Neural cell (in vitro differentiated cells): ENCODE measurements at regions not wholly inside any gene's neighbourhood (a gene's known extent, or its start where the extent isn't known, plus 50 kb on each side); places are given as distances from the start of the nearest gene placed in this dataset.

Experiments used
- H2AFZ ChIP-seq: fragments of 200-600, 300-800 bp; sonication (generic), shearing (Covaris generic); 2 replicates; pipeline ENCODE4 v1.6.0; 2014; ENCODE audit warnings: low read depth, mild to moderate bottlenecking, antibody characterized with exemption, low read length, moderate library complexity
- H3F3A ChIP-seq: fragments of 200-600 bp; shearing (Covaris generic); 2 replicates; pipeline ENCODE4 v1.6.1; 2016; ENCODE audit warnings: mild to moderate bottlenecking, moderate library complexity, mixed read lengths, antibody characterized with exemption, low read length; ENCODE audit not compliant: insufficient read depth, poor library complexity, severe bottlenecking
- H3K27ac ChIP-seq: fragments of 200-600, 300-800 bp; sonication (generic), shearing (Covaris generic); 2 replicates; pipeline ENCODE4 v1.5.1; 2014; ENCODE audit warnings: mild to moderate bottlenecking, low read length, moderate library complexity
- H3K27me3 ChIP-seq: fragments of 300-800, 200-600 bp; sonication (generic), shearing (Covaris generic); 2 replicates; pipeline ENCODE4 v1.6.0; 2014; ENCODE audit warnings: mild to moderate bottlenecking, low read depth, low read length, moderate library complexity; ENCODE audit not compliant: insufficient read depth
- H3K36me3 ChIP-seq: fragments of 300-800, 200-600 bp; sonication (generic), shearing (Covaris generic); 2 replicates; pipeline ENCODE4 v1.5.1; 2014; ENCODE audit warnings: mild to moderate bottlenecking, antibody characterized with exemption, low read length, moderate library complexity; ENCODE audit not compliant: insufficient read depth
- H3K4me2 ChIP-seq: fragments of 300-800, 200-600 bp; sonication (generic), shearing (Covaris generic); 2 replicates; pipeline ENCODE4 v1.6.0; 2014; ENCODE audit warnings: mild to moderate bottlenecking, low read length
- H3K4me3 ChIP-seq: fragments of 300-800, 200-600 bp; sonication (generic), shearing (Covaris generic); 2 replicates; pipeline ENCODE4 v1.5.1; 2014; ENCODE audit warnings: mild to moderate bottlenecking, low read length, moderate library complexity
- H3K79me2 ChIP-seq: fragments of 200-600 bp; shearing (Covaris generic); replicated peaks from 2 replicates; pipeline ENCODE4 v1.6.0; 2014; ENCODE audit warnings: mild to moderate bottlenecking, low read length, moderate library complexity; ENCODE audit not compliant: insufficient read depth
- H3K9ac ChIP-seq: fragments of 300-800, 200-600 bp; sonication (generic), shearing (Covaris generic); 2 replicates; pipeline ENCODE4 v1.6.1; 2016; ENCODE audit warnings: mild to moderate bottlenecking, low read length, mixed read lengths
- H3K9me2 ChIP-seq: fragments of 200-600 bp; shearing (Covaris generic); 2 replicates; pipeline ENCODE4 v1.6.1; 2016; ENCODE audit warnings: mild to moderate bottlenecking, low read length, mixed read lengths; ENCODE audit not compliant: insufficient read depth
- H3K9me3 ChIP-seq: fragments of 200-600, 300-800 bp; sonication (generic), shearing (Covaris generic); 2 replicates; pipeline ENCODE4 v1.6.1; 2016; ENCODE audit warnings: mild to moderate bottlenecking, mixed run types, low read length, moderate library complexity, mixed read lengths
- H4K20me1 ChIP-seq: fragments of 200-600 bp; shearing (Covaris generic); 2 replicates; pipeline ENCODE4 v1.6.1; 2016; ENCODE audit warnings: mild to moderate bottlenecking, mixed run types; ENCODE audit not compliant: insufficient read depth
- CTCF ChIP-seq: fragments of 450-650 bp; IDR thresholded peaks from 2 replicates; pipeline ENCODE4 v1.5.1; 2014; ENCODE audit warnings: antibody characterized with exemption, mild to moderate bottlenecking, moderate library complexity; ENCODE audit not compliant: poor library complexity, severe bottlenecking
- EP300 ChIP-seq: fragments of 450-650 bp; conservative IDR thresholded peaks from 2 replicates; pipeline ENCODE4 v1.6.1; 2014; ENCODE audit warnings: antibody characterized with exemption, mild to moderate bottlenecking, moderate library complexity; ENCODE audit not compliant: poor library complexity, severe bottlenecking
- EZH2 ChIP-seq: fragments of 200-600, 300-800 bp; shearing (Covaris generic), sonication (generic); IDR thresholded peaks from 2 replicates; pipeline ENCODE4 v1.6.1; 2014; ENCODE audit warnings: antibody characterized with exemption, low read length, borderline replicate concordance, mild to moderate bottlenecking; ENCODE audit not compliant: insufficient read depth, poor library complexity, severe bottlenecking
- MXI1 ChIP-seq: fragments of 450-650 bp; conservative IDR thresholded peaks from 2 replicates; pipeline ENCODE4 v1.6.1; 2014; ENCODE audit warnings: antibody characterized with exemption, mild to moderate bottlenecking; ENCODE audit not compliant: poor library complexity, severe bottlenecking
- POLR2AphosphoS5 ChIP-seq: IDR thresholded peaks from 2 replicates; pipeline ENCODE4 v1.6.1; 2012
- RAD21 ChIP-seq: fragments of 450-650 bp; conservative IDR thresholded peaks from 2 replicates; pipeline ENCODE4 v1.6.1; 2014; ENCODE audit warnings: antibody characterized with exemption, mild to moderate bottlenecking, moderate library complexity
- SMC3 ChIP-seq: fragments of 450-650 bp; conservative IDR thresholded peaks from 2 replicates; pipeline ENCODE4 v1.6.1; 2014; ENCODE audit warnings: antibody characterized with exemption, mild to moderate bottlenecking, moderate library complexity; ENCODE audit not compliant: poor library complexity
- TAF1 ChIP-seq: IDR thresholded peaks from 2 replicates; pipeline ENCODE4 v1.6.1; 2012; ENCODE audit warnings: low read depth
- TF ChIP-seq, protein P1 (sequence below): IDR thresholded peaks from 2 replicates; pipeline ENCODE4 v1.6.1; 2012; ENCODE audit warnings: borderline replicate concordance

DNA sequence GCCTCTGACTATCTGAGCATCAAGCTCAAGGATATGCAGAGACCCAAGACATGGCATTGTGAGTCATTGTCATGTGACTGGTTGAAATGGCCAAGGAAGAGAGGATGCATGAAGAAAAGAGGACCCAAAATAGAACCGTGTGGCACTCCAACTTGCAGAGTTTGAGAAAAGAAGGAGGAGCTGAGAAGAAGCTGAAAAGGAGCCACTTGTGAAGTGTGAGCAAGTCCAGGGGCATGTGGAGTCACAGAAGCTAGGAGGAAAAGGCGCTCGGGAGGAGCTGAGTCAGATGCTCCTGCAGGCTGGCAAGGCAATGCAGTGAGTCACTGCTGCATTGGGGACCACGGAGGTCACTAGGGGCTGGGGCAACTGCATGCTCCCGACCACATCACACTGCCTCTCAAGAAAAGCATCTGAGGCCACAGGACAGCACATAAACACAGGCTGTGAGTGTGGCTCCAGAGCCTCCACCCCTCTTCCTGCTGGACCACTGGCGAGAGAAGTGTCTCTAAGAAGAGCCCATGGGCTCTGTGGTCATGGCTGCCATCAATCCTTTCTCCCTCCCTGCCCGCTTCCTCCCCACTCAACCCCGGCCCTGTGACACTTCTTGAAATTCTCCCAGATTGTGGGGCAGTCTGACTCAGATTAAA lies 197.6 kb downstream of the DRD1 start:
- no peaks in the 10 kb centered on the region for H3K79me2 ChIP-seq
- no peaks in the 10 kb centered on the region for H3K27me3 ChIP-seq
- H3K4me2 ChIP-seq, result no peak overlapping the region
- no peak overlapping the region for H3K4me3 ChIP-seq
- H3F3A ChIP-seq, result no peaks in the 10 kb centered on the region
- no peak overlapping the region for H2AFZ ChIP-seq
- no peaks in the 10 kb centered on the region for H3K9me2 ChIP-seq
- H3K9me3 ChIP-seq, result no peaks in the 10 kb centered on the region
- no peak overlapping the region for H3K9ac ChIP-seq
- no peaks in the 10 kb centered on the region for H3K36me3 ChIP-seq
- no peaks in the 10 kb centered on the region for H4K20me1 ChIP-seq
- H3K27ac ChIP-seq, result no peak overlapping the region
- TF ChIP-seq EZH2 (no peak), RAD21 (no peak), CTCF (no peak), POLR2AphosphoS5 (no peak), TAF1 (no peak), SMC3 (no peak), EP300 (no peak), MXI1 (no peak)
- TF ChIP-seq, protein P1, sequence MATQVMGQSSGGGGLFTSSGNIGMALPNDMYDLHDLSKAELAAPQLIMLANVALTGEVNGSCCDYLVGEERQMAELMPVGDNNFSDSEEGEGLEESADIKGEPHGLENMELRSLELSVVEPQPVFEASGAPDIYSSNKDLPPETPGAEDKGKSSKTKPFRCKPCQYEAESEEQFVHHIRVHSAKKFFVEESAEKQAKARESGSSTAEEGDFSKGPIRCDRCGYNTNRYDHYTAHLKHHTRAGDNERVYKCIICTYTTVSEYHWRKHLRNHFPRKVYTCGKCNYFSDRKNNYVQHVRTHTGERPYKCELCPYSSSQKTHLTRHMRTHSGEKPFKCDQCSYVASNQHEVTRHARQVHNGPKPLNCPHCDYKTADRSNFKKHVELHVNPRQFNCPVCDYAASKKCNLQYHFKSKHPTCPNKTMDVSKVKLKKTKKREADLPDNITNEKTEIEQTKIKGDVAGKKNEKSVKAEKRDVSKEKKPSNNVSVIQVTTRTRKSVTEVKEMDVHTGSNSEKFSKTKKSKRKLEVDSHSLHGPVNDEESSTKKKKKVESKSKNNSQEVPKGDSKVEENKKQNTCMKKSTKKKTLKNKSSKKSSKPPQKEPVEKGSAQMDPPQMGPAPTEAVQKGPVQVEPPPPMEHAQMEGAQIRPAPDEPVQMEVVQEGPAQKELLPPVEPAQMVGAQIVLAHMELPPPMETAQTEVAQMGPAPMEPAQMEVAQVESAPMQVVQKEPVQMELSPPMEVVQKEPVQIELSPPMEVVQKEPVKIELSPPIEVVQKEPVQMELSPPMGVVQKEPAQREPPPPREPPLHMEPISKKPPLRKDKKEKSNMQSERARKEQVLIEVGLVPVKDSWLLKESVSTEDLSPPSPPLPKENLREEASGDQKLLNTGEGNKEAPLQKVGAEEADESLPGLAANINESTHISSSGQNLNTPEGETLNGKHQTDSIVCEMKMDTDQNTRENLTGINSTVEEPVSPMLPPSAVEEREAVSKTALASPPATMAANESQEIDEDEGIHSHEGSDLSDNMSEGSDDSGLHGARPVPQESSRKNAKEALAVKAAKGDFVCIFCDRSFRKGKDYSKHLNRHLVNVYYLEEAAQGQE, result no peak

DNA sequence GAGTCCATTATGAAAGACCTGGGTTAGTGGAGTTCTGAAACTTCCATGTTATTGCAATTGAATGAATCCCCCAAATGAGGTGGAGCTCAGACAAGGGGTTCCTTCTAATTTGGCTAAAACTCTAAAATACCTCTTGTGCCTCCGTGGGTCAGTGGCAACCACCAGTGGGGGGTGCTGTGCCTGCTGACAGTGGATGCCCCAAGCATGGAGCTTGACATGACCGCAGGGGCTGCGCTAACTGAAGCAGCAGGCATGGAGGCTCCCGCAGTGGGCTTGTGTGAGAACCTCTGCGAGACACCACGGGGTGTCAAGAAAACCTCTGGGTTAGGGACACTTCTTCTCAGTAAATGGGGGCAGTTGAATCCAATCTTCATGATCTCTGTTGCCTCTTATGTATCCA lies 200.5 kb downstream of the DRD1 start:
- Histone ChIP-seq H3K27ac (no peak overlapping the region), H3K9ac (no peak overlapping the region), H3K4me2 (no peak overlapping the region), H3K27me3 (no peaks in the 10 kb centered on the region), H2AFZ (no peak overlapping the region), H3K9me3 (no peaks in the 10 kb centered on the region), H3F3A (no peaks in the 10 kb centered on the region), H3K4me3 (no peak overlapping the region), H3K9me2 (no peaks in the 10 kb centered on the region), H4K20me1 (no peaks in the 10 kb centered on the region), H3K36me3 (no peaks in the 10 kb centered on the region), H3K79me2 (no peaks in the 10 kb centered on the region)
- TF ChIP-seq POLR2AphosphoS5 (no peak), CTCF (no peak)
- TF ChIP-seq, protein P1, result no peak
